Loucy (cell line): ENCODE measurements at regions not wholly inside any gene's neighbourhood (a gene's known extent, or its start where the extent isn't known, plus 50 kb on each side); places are given as distances from the start of the nearest gene placed in this dataset.

Experiments used
- EZH2phosphoT487 ChIP-seq: fragments of 200-600 bp; IDR thresholded peaks from 2 replicates; pipeline ENCODE4 v1.6.1; 2018; ENCODE audit warnings: antibody characterized with exemption, mild to moderate bottlenecking, moderate library complexity, borderline replicate concordance
- TF ChIP-seq, protein P1 (sequence below): fragments of 200-600 bp; sonication (generic); conservative IDR thresholded peaks from 2 replicates; pipeline ENCODE4 v1.5.1; 2014; ENCODE audit warnings: mild to moderate bottlenecking, antibody characterized with exemption, low read length

DNA sequence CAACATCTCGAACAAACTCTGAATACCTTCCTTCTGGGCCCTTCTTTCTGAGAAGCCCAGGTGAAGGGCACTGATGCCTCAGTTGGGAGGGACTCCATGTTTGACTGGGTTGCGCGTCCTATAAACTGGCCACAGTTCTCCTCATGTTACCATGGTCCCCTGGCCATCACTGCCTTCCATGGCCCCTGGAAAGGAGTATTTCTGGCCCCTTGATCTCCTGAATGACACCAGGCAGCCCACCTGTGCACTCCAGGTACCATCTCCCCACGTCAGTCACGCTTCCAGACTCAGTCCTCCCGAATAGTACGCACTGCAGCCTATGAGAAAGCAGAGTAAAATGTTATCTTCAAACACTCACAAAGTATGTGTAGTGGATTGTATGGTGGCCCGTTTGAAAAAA lies 73.9 kb downstream of the ACKR3 start:
- TF ChIP-seq, protein P1, sequence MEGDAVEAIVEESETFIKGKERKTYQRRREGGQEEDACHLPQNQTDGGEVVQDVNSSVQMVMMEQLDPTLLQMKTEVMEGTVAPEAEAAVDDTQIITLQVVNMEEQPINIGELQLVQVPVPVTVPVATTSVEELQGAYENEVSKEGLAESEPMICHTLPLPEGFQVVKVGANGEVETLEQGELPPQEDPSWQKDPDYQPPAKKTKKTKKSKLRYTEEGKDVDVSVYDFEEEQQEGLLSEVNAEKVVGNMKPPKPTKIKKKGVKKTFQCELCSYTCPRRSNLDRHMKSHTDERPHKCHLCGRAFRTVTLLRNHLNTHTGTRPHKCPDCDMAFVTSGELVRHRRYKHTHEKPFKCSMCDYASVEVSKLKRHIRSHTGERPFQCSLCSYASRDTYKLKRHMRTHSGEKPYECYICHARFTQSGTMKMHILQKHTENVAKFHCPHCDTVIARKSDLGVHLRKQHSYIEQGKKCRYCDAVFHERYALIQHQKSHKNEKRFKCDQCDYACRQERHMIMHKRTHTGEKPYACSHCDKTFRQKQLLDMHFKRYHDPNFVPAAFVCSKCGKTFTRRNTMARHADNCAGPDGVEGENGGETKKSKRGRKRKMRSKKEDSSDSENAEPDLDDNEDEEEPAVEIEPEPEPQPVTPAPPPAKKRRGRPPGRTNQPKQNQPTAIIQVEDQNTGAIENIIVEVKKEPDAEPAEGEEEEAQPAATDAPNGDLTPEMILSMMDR = no peak
- no peak for TF ChIP-seq EZH2phosphoT487
